Activated CD4-positive, alpha-beta memory T cell treated with anti-CD3 and anti-CD28 coated beads for 36 hours (primary cell): ENCODE measurements at regions not wholly inside any gene's neighbourhood (a gene's known extent, or its start where the extent isn't known, plus 50 kb on each side); places are given as distances from the start of the nearest gene placed in this dataset.

ENCODE experiments used
- CTCF ChIA-PET: fragments of 350-600 bp; sonication (Branson Sonifier 250); formaldehyde crosslinking; loops from one replicate; lab custom pipeline; 2021; ENCODE audit warnings: antibody characterized with exemption, inconsistent platforms; lab: Charles Lee
- POLR2A ChIA-PET: fragments of 350-600 bp; sonication (Branson Sonifier 250); formaldehyde crosslinking; loops from one replicate; lab custom pipeline; 2021; ENCODE audit warnings: antibody characterized with exemption; lab: Charles Lee
- DNase-seq: peaks from one replicate; pipeline ENCODE4 v3.0.0-alpha.2; 2020
- H3K27ac Mint-ChIP-seq: one replicate; pipeline ENCODE4 v1.8.0; 2021; ENCODE audit warnings: mixed read lengths
- H3K27me3 Mint-ChIP-seq: one replicate; pipeline ENCODE4 v1.8.0; 2021; ENCODE audit warnings: mixed read lengths
- H3K36me3 Mint-ChIP-seq: one replicate; pipeline ENCODE4 v1.8.0; 2021; ENCODE audit warnings: mixed read lengths
- H3K4me1 Mint-ChIP-seq: one replicate; pipeline ENCODE4 v1.8.0; 2021; ENCODE audit warnings: low read depth, mixed read lengths
- H3K4me3 Mint-ChIP-seq: one replicate; pipeline ENCODE4 v1.8.0; 2021; ENCODE audit warnings: mild to moderate bottlenecking, mixed read lengths
- H3K9me3 Mint-ChIP-seq: one replicate; pipeline ENCODE4 v1.8.0; 2021; ENCODE audit warnings: mixed read lengths
- intact Hi-C: fragments of 100-400 bp; cut with micrococcal nuclease; formaldehyde crosslinking; loops from one replicate; pipeline ENCODE4 v1.15.1; 2023

GRCh38 chr20:11387189-11387754 lies 530.4 kb upstream of the BTBD3 start:
- ChIA-PET POLR2A (no interaction called here), CTCF (no interaction called here)
- no peak for DNase-seq
- Mint-ChIP-seq H3K27me3 (no peaks in the 10 kb centered on the region), H3K9me3 (peaks cover 13% of the 10 kb centered on the region), H3K4me1 (no peaks in the 10 kb centered on the region), H3K36me3 (no peaks in the 10 kb centered on the region), H3K27ac (no peak overlapping the region), H3K4me3 (no peak overlapping the region)
- intact Hi-C loops: no loop called here

- DNase-seq: no peak
- no peaks in the 10 kb centered on the region for H3K4me1 Mint-ChIP-seq
- peaks cover 8% of the 10 kb centered on the region for H3K9me3 Mint-ChIP-seq
- ChIA-PET CTCF (no interaction called here), POLR2A (no interaction called here)
- no peak overlapping the region for H3K4me3 Mint-ChIP-seq
- no peak overlapping the region for H3K27ac Mint-ChIP-seq
- intact Hi-C loops: no loop called here
- H3K36me3 Mint-ChIP-seq: no peaks in the 10 kb centered on the region
- no peaks in the 10 kb centered on the region for H3K27me3 Mint-ChIP-seq
These were observed 528.5 kb upstream of the BTBD3 start for GRCh38 chr20:11389186-11389585.

GRCh38 chr20:11391591-11391990 lies 526.1 kb upstream of the BTBD3 start:
- no peaks in the 10 kb centered on the region for H3K36me3 Mint-ChIP-seq
- ChIA-PET CTCF (no interaction called here), POLR2A (interaction anchor here (0.6 kb wide), 1 partner anchor 34 kb away, joined by 3 read pairs; no protein-coding TSS in a partner anchor)
- no peak overlapping the region for H3K4me3 Mint-ChIP-seq
- H3K4me1 Mint-ChIP-seq: no peaks in the 10 kb centered on the region
- no peak for DNase-seq
- peaks cover 5% of the 10 kb centered on the region for H3K9me3 Mint-ChIP-seq
- H3K27me3 Mint-ChIP-seq: no peaks in the 10 kb centered on the region
- intact Hi-C loops: no loop called here
- H3K27ac Mint-ChIP-seq: no peak overlapping the region

GRCh38 chr20:11394145-11394833 lies 523.4 kb upstream of the BTBD3 start:
- H3K27me3 Mint-ChIP-seq: no peaks in the 10 kb centered on the region
- POLR2A ChIA-PET: no interaction called here

GRCh38 chr20:11395581-11395980 lies 522.1 kb upstream of the BTBD3 start:
- Mint-ChIP-seq H3K4me3 (no peak overlapping the region), H3K4me1 (no peaks in the 10 kb centered on the region), H3K27ac (no peak overlapping the region), H3K27me3 (no peaks in the 10 kb centered on the region), H3K36me3 (no peaks in the 10 kb centered on the region), H3K9me3 (no peaks in the 10 kb centered on the region)
- intact Hi-C loops: no loop called here
- no peak for DNase-seq
- ChIA-PET CTCF (no interaction called here), POLR2A (no interaction called here)

More at GRCh38 chr20:11394145-11394833, 523.4 kb upstream of the BTBD3 start:
- no peak for DNase-seq
- no peaks in the 10 kb centered on the region for H3K4me1 Mint-ChIP-seq
- H3K9me3 Mint-ChIP-seq: no peaks in the 10 kb centered on the region
- CTCF ChIA-PET: no interaction called here
- H3K36me3 Mint-ChIP-seq: no peaks in the 10 kb centered on the region
- intact Hi-C loops: no loop called here
- no peak overlapping the region for H3K4me3 Mint-ChIP-seq
- no peak overlapping the region for H3K27ac Mint-ChIP-seq

- Mint-ChIP-seq H3K4me3 (no peak overlapping the region), H3K36me3 (no peaks in the 10 kb centered on the region), H3K27me3 (no peaks in the 10 kb centered on the region), H3K9me3 (no peaks in the 10 kb centered on the region), H3K4me1 (no peaks in the 10 kb centered on the region), H3K27ac (no peak overlapping the region)
- ChIA-PET CTCF (no interaction called here), POLR2A (no interaction called here)
- DNase-seq: no peak
- intact Hi-C loops: no loop called here
These were observed 515.7 kb upstream of the BTBD3 start for GRCh38 chr20:11401988-11402387.

- POLR2A ChIA-PET: no interaction called here
- H3K9me3 Mint-ChIP-seq: no peaks in the 10 kb centered on the region
- intact Hi-C loops: no loop called here
These were observed 514.0 kb upstream of the BTBD3 start for GRCh38 chr20:11403711-11404110.

GRCh38 chr20:11406877-11407276 lies 510.8 kb upstream of the BTBD3 start:
- Mint-ChIP-seq H3K36me3 (no peaks in the 10 kb centered on the region), H3K4me1 (no peaks in the 10 kb centered on the region)

More at GRCh38 chr20:11403711-11404110, 514.0 kb upstream of the BTBD3 start:
- Mint-ChIP-seq H3K36me3 (no peaks in the 10 kb centered on the region), H3K27me3 (no peaks in the 10 kb centered on the region), H3K27ac (no peak overlapping the region), H3K4me3 (no peak overlapping the region), H3K4me1 (no peaks in the 10 kb centered on the region)
- DNase-seq: no peak
- CTCF ChIA-PET: no interaction called here

GRCh38 chr20:11409561-11409960 lies 508.1 kb upstream of the BTBD3 start:
- CTCF ChIA-PET: no interaction called here
- Mint-ChIP-seq H3K9me3 (peaks cover 10% of the 10 kb centered on the region), H3K4me1 (no peaks in the 10 kb centered on the region), H3K27ac (no peak overlapping the region), H3K4me3 (no peak overlapping the region), H3K36me3 (no peaks in the 10 kb centered on the region), H3K27me3 (no peaks in the 10 kb centered on the region)
- no peak for DNase-seq
- intact Hi-C loops: no loop called here
- POLR2A ChIA-PET: no interaction called here

More at GRCh38 chr20:11406877-11407276, 510.8 kb upstream of the BTBD3 start:
- no peak overlapping the region for H3K27ac Mint-ChIP-seq
- H3K4me3 Mint-ChIP-seq: no peak overlapping the region
- ChIA-PET POLR2A (no interaction called here), CTCF (no interaction called here)
- H3K27me3 Mint-ChIP-seq: no peaks in the 10 kb centered on the region
- H3K9me3 Mint-ChIP-seq: no peaks in the 10 kb centered on the region
- intact Hi-C loops: no loop called here
- DNase-seq: no peak

- Mint-ChIP-seq H3K4me3 (no peak overlapping the region), H3K4me1 (no peaks in the 10 kb centered on the region), H3K9me3 (peaks cover 10% of the 10 kb centered on the region), H3K27me3 (no peaks in the 10 kb centered on the region), H3K36me3 (no peaks in the 10 kb centered on the region), H3K27ac (no peak overlapping the region)
- ChIA-PET POLR2A (no interaction called here), CTCF (no interaction called here)
- intact Hi-C loops: no loop called here
- no peak for DNase-seq
These were observed 505.9 kb upstream of the BTBD3 start for GRCh38 chr20:11411765-11412164.

- no peak overlapping the region for H3K27ac Mint-ChIP-seq
- ChIA-PET CTCF (no interaction called here), POLR2A (no interaction called here)
- no peaks in the 10 kb centered on the region for H3K4me1 Mint-ChIP-seq
- H3K27me3 Mint-ChIP-seq: no peaks in the 10 kb centered on the region
- intact Hi-C loops: no loop called here
- no peak overlapping the region for H3K4me3 Mint-ChIP-seq
- no peaks in the 10 kb centered on the region for H3K9me3 Mint-ChIP-seq
- DNase-seq: no peak
- H3K36me3 Mint-ChIP-seq: no peaks in the 10 kb centered on the region
These were observed 490.7 kb upstream of the BTBD3 start for GRCh38 chr20:11426948-11427347.

GRCh38 chr20:11429168-11429567 lies 488.5 kb upstream of the BTBD3 start:
- POLR2A ChIA-PET: no interaction called here
- Mint-ChIP-seq H3K36me3 (no peaks in the 10 kb centered on the region), H3K9me3 (no peaks in the 10 kb centered on the region), H3K27ac (no peak overlapping the region), H3K27me3 (no peaks in the 10 kb centered on the region), H3K4me3 (no peak overlapping the region), H3K4me1 (no peaks in the 10 kb centered on the region)
- intact Hi-C loops: no loop called here
- CTCF ChIA-PET: no interaction called here
- DNase-seq: no peak

GRCh38 chr20:11429889-11430519 lies 487.7 kb upstream of the BTBD3 start:
- DNase-seq: no peak
- ChIA-PET POLR2A (no interaction called here), CTCF (no interaction called here)
- intact Hi-C loops: no loop called here
- peaks cover 7% of the 10 kb centered on the region for H3K9me3 Mint-ChIP-seq
- no peaks in the 10 kb centered on the region for H3K36me3 Mint-ChIP-seq
- H3K27ac Mint-ChIP-seq: no peak overlapping the region
- H3K27me3 Mint-ChIP-seq: no peaks in the 10 kb centered on the region
- no peak overlapping the region for H3K4me3 Mint-ChIP-seq
- H3K4me1 Mint-ChIP-seq: no peaks in the 10 kb centered on the region
